Panc1 (cell line): ENCODE measurements at regions not wholly inside any gene's neighbourhood (a gene's known extent, or its start where the extent isn't known, plus 50 kb on each side); places are given as distances from the start of the nearest gene placed in this dataset.

Experiments used
- ATAC-seq: fragments of 200-7000 bp; cut with Tn5 transposase; 2 replicates; pipeline ENCODE4 v1.9.1; 2020; ENCODE audit warnings: mild to moderate bottlenecking, moderate library complexity
- BruUV-seq: library from RNA; stranded (reverse); fragments of 400-500 nt; replicated peaks from 2 replicates; lab custom pipeline; 2021; lab: Mats Ljungman, UMichigan
- CTCF ChIA-PET: fragments of 300-600 bp; sonication (Branson Sonifier 250); formaldehyde crosslinking; loops from one replicate; lab custom pipeline; 2022; ENCODE audit warnings: antibody characterized with exemption; lab: Charles Lee
- POLR2A ChIA-PET: fragments of 300-600 bp; sonication (Branson Sonifier 250); formaldehyde crosslinking; loops from one replicate; lab custom pipeline; 2022; ENCODE audit warnings: antibody characterized with exemption; lab: Charles Lee
- DNase-seq: peaks from one replicate; pipeline ENCODE4 v3.0.0-alpha.2; 2010; ENCODE audit warnings: low read depth, low spot score
- H3K27ac ChIP-seq: 2 replicates; pipeline ENCODE4 v1.5.1; 2011; ENCODE audit warnings: mild to moderate bottlenecking, low read length, inconsistent platforms
- H3K27me3 ChIP-seq: fragments of 200-500 bp; sonication (Bioruptor generic); 2 replicates; pipeline ENCODE4 v1.6.0; 2014; ENCODE audit warnings: low read length, inconsistent platforms; ENCODE audit not compliant: control insufficient read depth, insufficient read depth
- H3K36me3 ChIP-seq: fragments of 200-500 bp; sonication (Bioruptor generic); 2 replicates; pipeline ENCODE4 v1.5.1; 2014; ENCODE audit warnings: inconsistent platforms, mild to moderate bottlenecking, low read length, moderate library complexity; ENCODE audit not compliant: control insufficient read depth, insufficient read depth
- H3K4me1 ChIP-seq: 2 replicates; pipeline ENCODE4 v1.5.1; 2011; ENCODE audit warnings: inconsistent platforms, mild to moderate bottlenecking, low read length, moderate library complexity; ENCODE audit not compliant: control insufficient read depth, insufficient read depth
- H3K4me3 ChIP-seq, 2 experiments: 2 replicates each; pipeline ENCODE4 v1.5.1; 2011 to 2012; ENCODE audit warnings: low read depth in 2 of 2, low read length in 2 of 2, mild to moderate bottlenecking in 2 of 2, inconsistent platforms in 1 of 2, moderate library complexity in 1 of 2
- H3K9me3 ChIP-seq: fragments of 200-500 bp; sonication (Bioruptor generic); 2 replicates; pipeline ENCODE4 v1.5.1; 2014; ENCODE audit warnings: low read depth, mild to moderate bottlenecking, inconsistent platforms, low read length, moderate library complexity; ENCODE audit not compliant: control insufficient read depth, insufficient read depth
- CTCF ChIP-seq: fragments of 450-650 bp; IDR thresholded peaks from 2 replicates; pipeline ENCODE4 v1.5.1; 2017; ENCODE audit warnings: mild to moderate bottlenecking
- POLR2AphosphoS5 ChIP-seq: IDR thresholded peaks from 2 replicates; pipeline ENCODE4 v1.6.1; 2012; ENCODE audit warnings: mild to moderate bottlenecking, low read depth, low read length, moderate library complexity
- REST ChIP-seq, 2 experiments: IDR thresholded peaks; 2 replicates each; pipeline ENCODE4 v1.6.1; 2011 to 2012; ENCODE audit warnings: low read depth in 2 of 2, control low read depth in 1 of 2, low read length in 1 of 2, mild to moderate bottlenecking in 1 of 2, moderate library complexity in 1 of 2; ENCODE audit not compliant: insufficient read depth in 1 of 2
- SIN3A ChIP-seq: IDR thresholded peaks from 2 replicates; pipeline ENCODE4 v1.6.1; 2012; ENCODE audit warnings: low read depth, mild to moderate bottlenecking, low read length, moderate library complexity, borderline replicate concordance; ENCODE audit not compliant: insufficient read depth
- TCF7L2 ChIP-seq: IDR thresholded peaks from 2 replicates; pipeline ENCODE4 v1.6.1; 2011; ENCODE audit warnings: mild to moderate bottlenecking, low read depth, low read length, inconsistent platforms
- in situ Hi-C: cut with HindIII; loops from 2 replicates; pipeline ENCODE4 v1.10.0; 2016; ENCODE audit warnings: low sequenced_read_pairs, low pct_unique_long_range_greater_than_20kb
- intact Hi-C: fragments of 100-400 bp; cut with micrococcal nuclease; formaldehyde crosslinking; loops from one replicate; pipeline ENCODE4 v1.10.0; 2022; ENCODE audit not compliant: unreplicated experiment

GRCh38 chr4:11704186-11704830 lies 275.6 kb upstream of the HS3ST1 start:
- DNase-seq (no peak), ATAC-seq (no peak)
- no peak overlapping the region for H3K4me3 ChIP-seq
- TF ChIP-seq SIN3A: no peak
- TF ChIP-seq TCF7L2: no peak
- no peak for TF ChIP-seq CTCF
- no peak for TF ChIP-seq POLR2AphosphoS5
- no peak for TF ChIP-seq REST (IDR thresholded peaks at IDR 0.05; ENCODE audit: insufficient read depth in 1 of 2, low read depth in 2 of 2, low read length in 1 of 2)
- BruUV-seq: no TSS peak
- intact Hi-C loops (no loop called here), in situ Hi-C loops (no loop called here)
- H3K9me3 ChIP-seq: no peaks in the 10 kb centered on the region
- H3K4me1 ChIP-seq: no peaks in the 10 kb centered on the region
- H3K27me3 ChIP-seq: no peaks in the 10 kb centered on the region
- no peaks in the 10 kb centered on the region for H3K36me3 ChIP-seq
- CTCF ChIA-PET: no interaction called here
- no peak overlapping the region for H3K27ac ChIP-seq
- POLR2A ChIA-PET: no interaction called here

- H3K4me1 ChIP-seq: no peaks in the 10 kb centered on the region
- no peaks in the 10 kb centered on the region for H3K27me3 ChIP-seq
- H3K36me3 ChIP-seq: no peaks in the 10 kb centered on the region
- no peak overlapping the region for H3K4me3 ChIP-seq
- DNase-seq: no peak
- in situ Hi-C loops: no loop called here
- H3K27ac ChIP-seq: no peak overlapping the region
- no peak for ATAC-seq
- ChIA-PET POLR2A (no interaction called here), CTCF (no interaction called here)
- TF ChIP-seq REST (IDR thresholded peaks at IDR 0.05; ENCODE audit: insufficient read depth in 1 of 2, low read depth in 2 of 2, low read length in 1 of 2) (no peak), POLR2AphosphoS5 (no peak), CTCF (no peak), SIN3A (no peak), TCF7L2 (no peak)
- intact Hi-C loops: no loop called here
- no peaks in the 10 kb centered on the region for H3K9me3 ChIP-seq
- BruUV-seq: no TSS peak
Measured at GRCh38 chr4:11702886-11703557, 274.3 kb upstream of the HS3ST1 start.
